ENCODE measurements at regions not wholly inside any gene's neighbourhood (a gene's known extent, or its start where the extent isn't known, plus 50 kb on each side); places are given as distances from the start of the nearest gene placed in this dataset.

DNA sequence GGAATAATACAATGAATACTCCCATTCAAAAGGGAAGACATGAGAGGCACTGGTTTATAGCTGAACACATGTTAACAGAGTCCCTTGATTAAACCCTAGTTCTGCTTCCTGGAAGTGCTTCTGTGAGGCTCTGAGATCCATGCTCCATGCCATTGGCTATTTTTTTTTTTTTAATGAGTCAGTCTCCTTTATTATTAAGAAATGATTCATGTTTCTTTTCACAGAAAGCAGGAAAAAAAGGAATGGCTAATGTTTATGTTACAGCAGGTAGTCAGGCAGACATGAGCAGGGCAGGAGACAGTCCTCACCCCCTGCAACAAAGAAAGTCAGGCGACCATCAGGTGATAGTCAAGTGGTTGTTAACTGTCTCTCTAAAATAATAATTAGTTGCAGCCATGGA lies 598.7 kb downstream of the EPHA5 start:
- TF ChIP-seq POLR2A (IDR thresholded peaks at IDR 0.05), result no peak
- TF ChIP-seq, protein P1, sequence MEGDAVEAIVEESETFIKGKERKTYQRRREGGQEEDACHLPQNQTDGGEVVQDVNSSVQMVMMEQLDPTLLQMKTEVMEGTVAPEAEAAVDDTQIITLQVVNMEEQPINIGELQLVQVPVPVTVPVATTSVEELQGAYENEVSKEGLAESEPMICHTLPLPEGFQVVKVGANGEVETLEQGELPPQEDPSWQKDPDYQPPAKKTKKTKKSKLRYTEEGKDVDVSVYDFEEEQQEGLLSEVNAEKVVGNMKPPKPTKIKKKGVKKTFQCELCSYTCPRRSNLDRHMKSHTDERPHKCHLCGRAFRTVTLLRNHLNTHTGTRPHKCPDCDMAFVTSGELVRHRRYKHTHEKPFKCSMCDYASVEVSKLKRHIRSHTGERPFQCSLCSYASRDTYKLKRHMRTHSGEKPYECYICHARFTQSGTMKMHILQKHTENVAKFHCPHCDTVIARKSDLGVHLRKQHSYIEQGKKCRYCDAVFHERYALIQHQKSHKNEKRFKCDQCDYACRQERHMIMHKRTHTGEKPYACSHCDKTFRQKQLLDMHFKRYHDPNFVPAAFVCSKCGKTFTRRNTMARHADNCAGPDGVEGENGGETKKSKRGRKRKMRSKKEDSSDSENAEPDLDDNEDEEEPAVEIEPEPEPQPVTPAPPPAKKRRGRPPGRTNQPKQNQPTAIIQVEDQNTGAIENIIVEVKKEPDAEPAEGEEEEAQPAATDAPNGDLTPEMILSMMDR (IDR thresholded peaks at IDR 0.05), result no peak
- no peak for TF ChIP-seq POLR2AphosphoS5 (IDR thresholded peaks at IDR 0.05)
